ENCODE measurements at regions not wholly inside any gene's neighbourhood (a gene's known extent, or its start where the extent isn't known, plus 50 kb on each side); places are given as distances from the start of the nearest gene placed in this dataset.

GRCh38 chr2:175310813-175311504 lies 129.4 kb upstream of the ATP5MC3 start:
- no peak for TF ChIP-seq ZFX (IDR thresholded peaks at IDR 0.05)
- TF ChIP-seq, protein P1, sequence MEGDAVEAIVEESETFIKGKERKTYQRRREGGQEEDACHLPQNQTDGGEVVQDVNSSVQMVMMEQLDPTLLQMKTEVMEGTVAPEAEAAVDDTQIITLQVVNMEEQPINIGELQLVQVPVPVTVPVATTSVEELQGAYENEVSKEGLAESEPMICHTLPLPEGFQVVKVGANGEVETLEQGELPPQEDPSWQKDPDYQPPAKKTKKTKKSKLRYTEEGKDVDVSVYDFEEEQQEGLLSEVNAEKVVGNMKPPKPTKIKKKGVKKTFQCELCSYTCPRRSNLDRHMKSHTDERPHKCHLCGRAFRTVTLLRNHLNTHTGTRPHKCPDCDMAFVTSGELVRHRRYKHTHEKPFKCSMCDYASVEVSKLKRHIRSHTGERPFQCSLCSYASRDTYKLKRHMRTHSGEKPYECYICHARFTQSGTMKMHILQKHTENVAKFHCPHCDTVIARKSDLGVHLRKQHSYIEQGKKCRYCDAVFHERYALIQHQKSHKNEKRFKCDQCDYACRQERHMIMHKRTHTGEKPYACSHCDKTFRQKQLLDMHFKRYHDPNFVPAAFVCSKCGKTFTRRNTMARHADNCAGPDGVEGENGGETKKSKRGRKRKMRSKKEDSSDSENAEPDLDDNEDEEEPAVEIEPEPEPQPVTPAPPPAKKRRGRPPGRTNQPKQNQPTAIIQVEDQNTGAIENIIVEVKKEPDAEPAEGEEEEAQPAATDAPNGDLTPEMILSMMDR (conservative IDR thresholded peaks at IDR 0.05), result no peak
- no peak overlapping the region for H3K27ac ChIP-seq

- TF ChIP-seq, protein P1 (conservative IDR thresholded peaks at IDR 0.05), result peak; percentile 74
- TF ChIP-seq ZFX (IDR thresholded peaks at IDR 0.05), result no peak
- H3K27ac ChIP-seq, result no peak overlapping the region
Observed at GRCh38 chr2:175309799-175310198, 128.3 kb upstream of the ATP5MC3 start.

DNA sequence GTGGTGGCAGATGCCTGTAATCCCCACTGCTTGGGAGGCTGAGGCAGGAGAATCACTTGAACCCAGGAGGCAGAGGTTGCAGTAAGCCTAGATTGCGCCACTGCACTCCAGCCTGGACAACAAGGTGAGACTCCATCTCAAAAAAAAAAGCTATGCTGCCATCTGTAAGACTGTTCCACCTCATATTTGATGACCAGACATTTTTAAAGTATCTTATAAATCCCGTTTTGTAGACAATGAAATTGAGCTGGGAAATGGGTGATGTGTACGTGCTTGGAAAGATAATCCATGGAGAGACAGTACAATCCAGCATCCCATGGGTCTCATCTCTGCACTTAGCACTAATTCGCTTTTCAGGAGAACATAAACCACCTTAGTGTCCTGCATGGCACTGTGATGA lies 126.5 kb upstream of the ATP5MC3 start:
- TF ChIP-seq, protein P1 (conservative IDR thresholded peaks at IDR 0.05), result no peak
- TF ChIP-seq ZFX (IDR thresholded peaks at IDR 0.05), result no peak
- no peak overlapping the region for H3K27ac ChIP-seq

- H3K27ac ChIP-seq, result no peak overlapping the region
- no peak for TF ChIP-seq ZFX (IDR thresholded peaks at IDR 0.05)
- TF ChIP-seq, protein P1 (conservative IDR thresholded peaks at IDR 0.05), result no peak
Observed at GRCh38 chr2:175304541-175304940, 123.0 kb upstream of the ATP5MC3 start.

GRCh38 chr2:175293776-175294175 lies 112.3 kb upstream of the ATP5MC3 start:
- no peak overlapping the region for H3K27ac ChIP-seq
- TF ChIP-seq, protein P1 (conservative IDR thresholded peaks at IDR 0.05), result no peak
- no peak for TF ChIP-seq ZFX (IDR thresholded peaks at IDR 0.05)

GRCh38 chr2:175293195-175293594 lies 111.7 kb upstream of the ATP5MC3 start:
- TF ChIP-seq ZFX (IDR thresholded peaks at IDR 0.05), result no peak
- TF ChIP-seq, protein P1 (conservative IDR thresholded peaks at IDR 0.05), result no peak
- no peak overlapping the region for H3K27ac ChIP-seq

- TF ChIP-seq ZFX (IDR thresholded peaks at IDR 0.05), result no peak
- TF ChIP-seq, protein P1 (conservative IDR thresholded peaks at IDR 0.05), result no peak
- no peak overlapping the region for H3K27ac ChIP-seq
Observed at GRCh38 chr2:175282886-175283285, 101.4 kb upstream of the ATP5MC3 start.

All from C4-2B (cell line).